ENCODE measurements at regions not wholly inside any gene's neighbourhood (a gene's known extent, or its start where the extent isn't known, plus 50 kb on each side); places are given as distances from the start of the nearest gene placed in this dataset.

DNA sequence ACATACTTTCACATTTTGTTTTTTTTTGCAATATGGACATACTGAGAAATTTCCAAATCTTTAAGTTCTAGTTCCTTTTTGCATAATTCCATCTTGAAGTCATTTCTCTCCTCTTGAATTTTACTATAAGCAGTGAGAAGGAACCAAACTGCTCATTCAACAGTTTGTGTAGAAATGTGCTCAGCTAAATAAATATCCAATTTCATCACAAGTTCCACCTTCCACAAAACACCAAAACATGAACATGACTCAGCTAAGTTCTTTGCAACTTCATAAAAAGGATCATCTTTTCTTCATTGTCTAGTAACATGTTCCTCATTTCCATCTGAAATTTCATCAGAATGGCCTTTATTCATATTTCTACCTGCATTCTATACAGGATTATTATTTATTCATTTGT lies 77.3 kb upstream of the FGF13 start:
- TF ChIP-seq CEBPG (CRISPR knock-in tag; IDR thresholded peaks at IDR 0.05) (no peak), CEBPG (tag; conservative IDR thresholded peaks at IDR 0.05 in 1 of 2, IDR thresholded peaks at IDR 0.05 in 1 of 2) (no peak), ZNF143 (CRISPR knock-in tag; IDR thresholded peaks at IDR 0.05) (no peak), RB1 (IDR thresholded peaks at IDR 0.05; ENCODE audit: low read depth) (no peak), ZBTB7A (IDR thresholded peaks at IDR 0.05; ENCODE audit: borderline replicate concordance, control insufficient read depth, low read depth, low read length) (no peak), EZH2 (IDR thresholded peaks at IDR 0.05; ENCODE audit: borderline replicate concordance, low read depth, low read length) (no peak)
- TF ChIP-seq, protein P1, sequence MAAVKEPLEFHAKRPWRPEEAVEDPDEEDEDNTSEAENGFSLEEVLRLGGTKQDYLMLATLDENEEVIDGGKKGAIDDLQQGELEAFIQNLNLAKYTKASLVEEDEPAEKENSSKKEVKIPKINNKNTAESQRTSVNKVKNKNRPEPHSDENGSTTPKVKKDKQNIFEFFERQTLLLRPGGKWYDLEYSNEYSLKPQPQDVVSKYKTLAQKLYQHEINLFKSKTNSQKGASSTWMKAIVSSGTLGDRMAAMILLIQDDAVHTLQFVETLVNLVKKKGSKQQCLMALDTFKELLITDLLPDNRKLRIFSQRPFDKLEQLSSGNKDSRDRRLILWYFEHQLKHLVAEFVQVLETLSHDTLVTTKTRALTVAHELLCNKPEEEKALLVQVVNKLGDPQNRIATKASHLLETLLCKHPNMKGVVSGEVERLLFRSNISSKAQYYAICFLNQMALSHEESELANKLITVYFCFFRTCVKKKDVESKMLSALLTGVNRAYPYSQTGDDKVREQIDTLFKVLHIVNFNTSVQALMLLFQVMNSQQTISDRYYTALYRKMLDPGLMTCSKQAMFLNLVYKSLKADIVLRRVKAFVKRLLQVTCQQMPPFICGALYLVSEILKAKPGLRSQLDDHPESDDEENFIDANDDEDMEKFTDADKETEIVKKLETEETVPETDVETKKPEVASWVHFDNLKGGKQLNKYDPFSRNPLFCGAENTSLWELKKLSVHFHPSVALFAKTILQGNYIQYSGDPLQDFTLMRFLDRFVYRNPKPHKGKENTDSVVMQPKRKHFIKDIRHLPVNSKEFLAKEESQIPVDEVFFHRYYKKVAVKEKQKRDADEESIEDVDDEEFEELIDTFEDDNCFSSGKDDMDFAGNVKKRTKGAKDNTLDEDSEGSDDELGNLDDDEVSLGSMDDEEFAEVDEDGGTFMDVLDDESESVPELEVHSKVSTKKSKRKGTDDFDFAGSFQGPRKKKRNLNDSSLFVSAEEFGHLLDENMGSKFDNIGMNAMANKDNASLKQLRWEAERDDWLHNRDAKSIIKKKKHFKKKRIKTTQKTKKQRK (IDR thresholded peaks at IDR 0.05; ENCODE audit: borderline replicate concordance, low read depth, low read length): no peak
- TF ChIP-seq, protein P2, sequence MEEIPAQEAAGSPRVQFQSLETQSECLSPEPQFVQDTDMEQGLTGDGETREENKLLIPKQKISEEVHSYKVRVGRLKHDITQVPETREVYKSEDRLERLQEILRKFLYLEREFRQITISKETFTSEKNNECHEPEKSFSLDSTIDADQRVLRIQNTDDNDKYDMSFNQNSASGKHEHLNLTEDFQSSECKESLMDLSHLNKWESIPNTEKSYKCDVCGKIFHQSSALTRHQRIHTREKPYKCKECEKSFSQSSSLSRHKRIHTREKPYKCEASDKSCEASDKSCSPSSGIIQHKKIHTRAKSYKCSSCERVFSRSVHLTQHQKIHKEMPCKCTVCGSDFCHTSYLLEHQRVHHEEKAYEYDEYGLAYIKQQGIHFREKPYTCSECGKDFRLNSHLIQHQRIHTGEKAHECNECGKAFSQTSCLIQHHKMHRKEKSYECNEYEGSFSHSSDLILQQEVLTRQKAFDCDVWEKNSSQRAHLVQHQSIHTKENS (CRISPR knock-in tag; IDR thresholded peaks at IDR 0.05): no peak
